ENCODE measurements at regions not wholly inside any gene's neighbourhood (a gene's known extent, or its start where the extent isn't known, plus 50 kb on each side); places are given as distances from the start of the nearest gene placed in this dataset.

DNA sequence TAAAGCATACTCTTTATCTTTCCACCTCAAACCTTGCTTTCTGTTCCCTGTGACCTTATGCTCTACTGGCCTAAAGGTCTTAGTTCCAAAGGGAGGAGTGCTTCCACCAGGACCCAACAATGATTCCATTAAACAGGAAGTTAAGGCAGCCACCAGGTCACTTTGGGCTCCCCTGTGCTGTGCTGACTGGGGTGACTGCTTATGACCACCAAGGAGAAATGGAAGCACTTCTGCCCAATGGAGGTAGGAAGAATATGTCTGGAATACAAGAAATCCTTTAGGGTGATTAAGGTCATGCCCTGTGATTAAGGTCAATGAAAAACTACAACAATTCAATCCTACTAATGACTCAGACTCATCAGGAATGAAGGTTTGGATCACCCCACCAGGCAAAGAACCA is 233.8 kb upstream of the CDH11 start:
- TF ChIP-seq, protein P1, sequence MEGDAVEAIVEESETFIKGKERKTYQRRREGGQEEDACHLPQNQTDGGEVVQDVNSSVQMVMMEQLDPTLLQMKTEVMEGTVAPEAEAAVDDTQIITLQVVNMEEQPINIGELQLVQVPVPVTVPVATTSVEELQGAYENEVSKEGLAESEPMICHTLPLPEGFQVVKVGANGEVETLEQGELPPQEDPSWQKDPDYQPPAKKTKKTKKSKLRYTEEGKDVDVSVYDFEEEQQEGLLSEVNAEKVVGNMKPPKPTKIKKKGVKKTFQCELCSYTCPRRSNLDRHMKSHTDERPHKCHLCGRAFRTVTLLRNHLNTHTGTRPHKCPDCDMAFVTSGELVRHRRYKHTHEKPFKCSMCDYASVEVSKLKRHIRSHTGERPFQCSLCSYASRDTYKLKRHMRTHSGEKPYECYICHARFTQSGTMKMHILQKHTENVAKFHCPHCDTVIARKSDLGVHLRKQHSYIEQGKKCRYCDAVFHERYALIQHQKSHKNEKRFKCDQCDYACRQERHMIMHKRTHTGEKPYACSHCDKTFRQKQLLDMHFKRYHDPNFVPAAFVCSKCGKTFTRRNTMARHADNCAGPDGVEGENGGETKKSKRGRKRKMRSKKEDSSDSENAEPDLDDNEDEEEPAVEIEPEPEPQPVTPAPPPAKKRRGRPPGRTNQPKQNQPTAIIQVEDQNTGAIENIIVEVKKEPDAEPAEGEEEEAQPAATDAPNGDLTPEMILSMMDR (IDR thresholded peaks at IDR 0.05; ENCODE audit: borderline replicate concordance, insufficient read depth, low read depth, low read length), result no peak
- H3K4me3 ChIP-seq (ENCODE audit: low read depth, low read length), result no peak overlapping the region

DNA sequence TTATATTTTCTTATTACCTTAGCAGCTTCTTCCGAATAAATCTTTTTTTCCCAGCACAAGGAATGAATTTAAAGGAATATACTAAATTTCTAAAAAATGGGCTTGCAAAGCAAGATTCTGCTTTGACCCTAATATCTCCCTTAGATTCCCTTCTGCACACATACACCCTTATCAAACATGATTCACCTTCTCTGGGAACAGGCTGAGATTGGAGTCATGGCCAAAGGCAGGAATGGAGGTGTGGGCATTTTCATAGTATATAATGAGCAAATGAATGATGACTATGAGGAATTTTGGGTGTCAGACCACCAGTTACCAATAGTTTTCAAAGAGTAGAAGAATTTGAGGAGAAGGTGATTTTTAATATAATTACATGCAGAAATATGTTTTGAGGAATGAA is 231.3 kb upstream of the CDH11 start:
- H3K4me3 ChIP-seq (ENCODE audit: low read depth, low read length), result no peak overlapping the region
- TF ChIP-seq, protein P1 (IDR thresholded peaks at IDR 0.05; ENCODE audit: borderline replicate concordance, insufficient read depth, low read depth, low read length), result no peak

DNA sequence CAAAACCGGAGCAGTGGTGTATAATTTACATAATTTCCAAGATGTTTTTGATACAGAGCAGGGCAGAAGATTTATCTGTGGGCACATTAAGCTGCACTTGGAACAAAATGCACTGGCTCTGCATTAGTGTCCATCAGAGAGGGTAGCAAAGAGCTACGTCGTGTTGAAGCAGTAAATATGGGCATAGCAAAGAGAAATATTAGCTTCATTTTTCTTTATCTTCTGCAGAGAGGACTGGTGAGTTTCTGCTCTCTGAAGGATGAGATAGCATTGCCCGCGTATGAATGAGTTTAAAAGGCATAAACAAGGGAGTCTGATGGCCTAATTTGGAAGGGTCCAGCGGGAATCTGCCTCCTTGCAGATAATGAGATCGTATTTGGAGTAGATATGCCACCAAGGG is 227.8 kb upstream of the CDH11 start:
- TF ChIP-seq, protein P1 (IDR thresholded peaks at IDR 0.05; ENCODE audit: borderline replicate concordance, insufficient read depth, low read depth, low read length), result no peak
- no peak overlapping the region for H3K4me3 ChIP-seq (ENCODE audit: low read depth, low read length)

DNA sequence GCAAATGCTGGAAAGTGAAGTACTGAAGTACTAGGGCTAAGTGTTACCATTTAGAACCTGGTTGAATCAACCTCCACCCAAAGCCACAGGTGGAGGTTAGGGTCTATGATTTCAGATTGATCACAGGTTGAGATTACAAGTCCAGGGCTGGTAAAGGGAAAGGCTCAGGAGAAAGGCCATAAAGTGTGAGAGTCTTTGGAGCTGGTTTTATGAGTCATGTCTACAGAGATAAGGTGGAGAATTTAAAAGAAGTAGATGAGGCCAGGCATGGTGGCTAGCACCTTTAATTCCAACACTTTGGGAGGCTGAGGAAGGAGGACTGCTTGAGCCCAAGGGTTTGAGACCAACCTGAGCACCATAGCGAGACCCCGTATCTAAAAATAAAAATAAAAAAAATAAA is 221.7 kb upstream of the CDH11 start:
- no peak overlapping the region for H3K4me3 ChIP-seq (ENCODE audit: low read depth, low read length)
- TF ChIP-seq, protein P1 (IDR thresholded peaks at IDR 0.05; ENCODE audit: borderline replicate concordance, insufficient read depth, low read depth, low read length), result no peak

DNA sequence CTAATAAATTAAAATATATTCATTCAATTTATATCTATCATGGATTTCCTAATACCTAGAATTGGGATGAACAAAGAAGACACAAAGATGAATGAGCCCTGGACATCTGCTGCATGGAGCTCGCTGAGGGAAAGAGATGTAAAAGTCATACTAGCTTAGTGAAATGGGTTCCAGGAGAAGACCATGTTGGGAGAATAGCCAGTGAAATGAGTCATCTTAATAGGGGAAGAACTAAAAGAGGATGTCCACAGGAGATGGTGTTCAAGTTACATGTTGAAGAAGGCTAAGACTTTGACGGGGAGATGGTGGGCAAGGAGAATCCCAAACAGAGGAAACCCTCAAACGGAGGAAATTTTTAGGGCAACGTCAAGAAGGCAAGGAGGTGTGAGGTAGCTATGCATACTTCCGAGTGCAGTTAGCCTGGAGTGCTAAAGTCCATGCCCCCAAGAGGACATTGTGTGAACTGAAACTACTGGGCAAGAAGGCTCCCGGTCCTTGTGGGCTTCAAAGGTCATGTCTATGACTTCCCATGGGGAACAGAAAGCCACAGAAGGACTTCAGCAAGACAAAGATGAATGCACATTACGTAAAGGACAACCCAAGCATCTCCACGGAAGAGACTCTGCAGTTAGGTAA is 220.5 kb upstream of the CDH11 start:
- TF ChIP-seq, protein P1 (IDR thresholded peaks at IDR 0.05; ENCODE audit: borderline replicate concordance, insufficient read depth, low read depth, low read length), result no peak
- H3K4me3 ChIP-seq (ENCODE audit: low read depth, low read length), result no peak overlapping the region

DNA sequence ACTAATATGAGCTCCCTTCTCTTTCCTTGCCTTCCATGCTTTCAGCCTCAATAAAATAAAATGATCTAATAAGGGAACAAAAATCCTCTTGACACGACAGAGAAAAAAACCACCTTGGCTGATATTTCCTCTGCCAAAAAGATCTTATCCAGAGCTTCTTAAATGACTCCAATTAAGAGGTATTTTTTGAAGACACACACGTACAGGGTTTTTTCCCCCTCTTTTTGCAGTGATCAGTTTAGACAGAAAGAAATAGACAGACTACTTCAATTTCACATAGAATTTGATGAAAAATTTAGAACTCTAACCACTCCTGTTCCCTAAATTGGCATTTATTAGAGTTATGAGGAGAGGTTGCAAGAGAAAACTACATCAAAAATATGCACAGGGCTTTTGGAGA is 217.2 kb upstream of the CDH11 start:
- H3K4me3 ChIP-seq (ENCODE audit: low read depth, low read length), result no peak overlapping the region
- TF ChIP-seq, protein P1 (IDR thresholded peaks at IDR 0.05; ENCODE audit: borderline replicate concordance, insufficient read depth, low read depth, low read length), result no peak

DNA sequence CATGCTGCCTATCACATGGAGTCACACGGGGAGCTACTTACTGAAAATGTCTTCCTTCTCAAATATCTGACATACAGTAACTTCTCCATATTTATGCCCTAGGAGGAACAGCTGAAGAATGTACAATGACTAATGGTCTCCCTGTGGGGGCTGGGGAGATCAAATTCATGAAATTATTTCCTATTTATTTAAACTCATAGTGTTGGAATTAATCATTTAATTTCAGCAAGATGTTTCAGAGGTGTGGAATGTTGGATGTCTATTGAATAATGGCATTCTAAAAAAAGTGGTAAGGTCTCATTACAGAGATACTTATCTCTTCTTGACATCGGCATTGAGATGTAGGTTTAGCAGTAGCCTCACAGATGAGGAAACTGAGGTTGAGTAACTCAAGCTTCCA is 214.3 kb upstream of the CDH11 start:
- TF ChIP-seq, protein P1 (IDR thresholded peaks at IDR 0.05; ENCODE audit: borderline replicate concordance, insufficient read depth, low read depth, low read length), result no peak
- H3K4me3 ChIP-seq (ENCODE audit: low read depth, low read length), result no peak overlapping the region

All from GM12875 (cell line).